Left lobe of liver (tissue), 2 donors: ENCODE measurements at regions not wholly inside any gene's neighbourhood (a gene's known extent, or its start where the extent isn't known, plus 50 kb on each side); places are given as distances from the start of the nearest gene placed in this dataset.
"Not testable (repeated sequence)": the region's sequence is repeated elsewhere in the genome, so short reads cannot be mapped to it uniquely, and the experiment has no call there.

Source experiments
- ATAC-seq: fragments of 200-7000 bp; cut with Tn5 transposase; one replicate; pipeline ENCODE4 v1.9.1; 2020; ENCODE audit warnings: mild to moderate bottlenecking, moderate library complexity
- DNase-seq: peaks from one replicate; pipeline ENCODE4 v3.0.0-alpha.2; 2020; ENCODE audit warnings: low spot score
- donor health status: DM: no; HTN: no; CAD: no; lungs with moderate emphysema.
- donor health status: DM: no; HTN: yes; CAD: no.

- peak; percentile 68 for ATAC-seq
Observed at GRCh38 chr2:87956613-87957012, 59.7 kb downstream of the RNU2-63P start.

DNA sequence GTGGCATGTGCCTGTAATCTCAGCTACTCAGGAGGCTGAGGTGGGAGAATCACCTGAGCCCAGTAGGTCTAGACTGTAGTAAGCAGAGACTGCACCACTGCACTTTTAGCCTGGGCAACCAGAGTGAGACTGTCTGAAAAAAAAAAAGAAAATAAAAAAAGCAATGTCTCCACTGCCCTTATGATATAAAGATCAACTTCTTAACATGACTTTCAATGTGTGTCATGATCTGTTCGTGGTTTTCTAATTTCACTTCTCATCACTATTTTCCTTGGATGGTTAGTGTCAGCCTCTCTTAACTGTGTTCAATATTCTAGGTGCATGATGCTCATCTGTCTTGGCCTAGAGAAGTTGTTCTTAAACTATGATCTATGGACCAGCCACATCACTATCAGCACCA lies 67.3 kb downstream of the RNU2-63P start:
- ATAC-seq, DNase-seq: not testable (repeated sequence)

More at GRCh38 chr2:87956613-87957012, 59.7 kb downstream of the RNU2-63P start:
- DNase-seq: not testable (repeated sequence)

DNA sequence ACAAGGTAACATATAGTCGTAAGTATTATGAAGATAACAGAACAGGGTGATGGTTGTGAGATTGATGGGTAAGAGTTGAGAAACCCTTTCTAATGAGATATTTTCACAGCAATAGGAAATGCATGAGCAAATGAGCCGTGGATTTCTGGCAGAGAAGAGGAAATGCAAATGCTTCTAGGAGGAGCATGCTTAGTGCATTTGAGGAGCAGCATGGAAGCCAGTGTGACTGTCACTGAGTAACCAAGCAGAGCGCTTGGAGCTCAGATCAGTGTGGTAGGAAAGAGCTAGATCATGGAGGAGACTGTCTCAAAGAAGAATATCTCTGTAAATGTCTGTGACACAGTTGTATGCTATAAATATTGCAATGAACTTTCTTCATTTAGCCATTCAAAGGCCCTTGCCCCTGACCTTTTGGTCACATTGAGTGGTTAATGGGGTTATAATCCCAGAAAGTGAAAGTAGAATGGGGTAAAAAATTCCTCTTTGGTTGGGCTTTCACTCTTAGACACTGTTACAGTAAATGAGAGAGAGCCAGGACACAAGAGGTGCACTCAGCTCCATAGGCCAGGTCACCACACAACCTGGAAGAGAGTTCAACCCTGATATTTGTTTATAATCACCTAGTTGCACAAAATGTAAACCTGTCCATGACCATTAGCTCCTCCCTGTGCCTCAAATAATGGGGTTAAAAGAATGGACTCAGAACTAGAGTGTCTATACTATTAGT lies 69.5 kb downstream of the RNU2-63P start:
- not testable (repeated sequence) for DNase-seq, ATAC-seq

DNA sequence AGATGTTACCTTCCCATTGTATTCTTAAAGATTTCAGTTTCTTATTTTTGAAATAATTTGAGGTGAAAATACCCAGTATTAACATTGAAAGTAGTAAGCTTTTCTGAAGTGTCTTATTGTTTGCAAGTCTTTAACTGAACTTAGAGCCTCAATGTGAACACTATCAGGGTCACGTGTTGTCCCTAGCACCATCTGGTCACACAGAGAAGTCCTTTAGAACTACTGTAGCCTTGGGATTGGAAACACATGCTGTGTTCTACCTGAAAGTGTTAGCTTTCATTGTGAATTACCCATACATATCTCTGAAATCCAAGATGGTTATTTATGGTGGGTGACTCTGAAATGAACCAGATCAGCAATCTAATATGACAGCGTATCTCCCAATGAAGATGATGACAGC lies 77.0 kb downstream of the RNU2-63P start:
- ATAC-seq: not testable (repeated sequence)

GRCh38 chr2:87919023-87919665 lies 93.5 kb upstream of the RGPD2 start:
- DNase-seq (peak; percentile 57), ATAC-seq (peak; percentile 94)

More for the DNA sequence above, 77.0 kb downstream of the RNU2-63P start:
- DNase-seq: not testable (repeated sequence)

GRCh38 chr2:87917194-87917593 lies 91.6 kb upstream of the RGPD2 start:
- ATAC-seq: peak; percentile 41
- not testable (repeated sequence) for DNase-seq

- ATAC-seq: peak; percentile 62
- DNase-seq: not testable (repeated sequence)
Observed at GRCh38 chr2:87910848-87911247, 85.3 kb upstream of the RGPD2 start.

DNA sequence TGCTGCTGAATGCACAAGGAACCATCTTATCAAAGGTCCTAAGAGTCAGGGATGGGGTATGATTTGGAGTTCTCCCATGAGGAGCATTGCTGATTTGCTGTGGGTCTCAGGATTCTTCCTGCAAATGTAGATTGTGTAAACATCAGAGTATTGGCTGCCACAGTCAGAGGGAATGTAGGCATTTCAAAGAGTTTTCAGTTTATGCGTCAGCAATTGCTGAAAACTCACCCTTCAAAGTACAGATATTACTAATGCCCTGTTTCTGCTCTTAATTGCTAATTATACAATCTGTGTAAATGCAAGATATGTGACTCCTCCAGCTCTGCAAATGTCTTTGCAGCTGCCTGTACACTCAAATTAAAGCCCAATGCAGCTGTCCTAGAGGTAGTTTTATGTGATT lies 83.4 kb upstream of the RGPD2 start:
- ATAC-seq: peak; percentile 46

GRCh38 chr2:87907556-87908099 lies 82.0 kb upstream of the RGPD2 start:
- peak; percentile 58 for ATAC-seq
- DNase-seq: not testable (repeated sequence)

More for the DNA sequence above, 83.4 kb upstream of the RGPD2 start:
- DNase-seq: not testable (repeated sequence)

- peak; percentile 88 for ATAC-seq
- not testable (repeated sequence) for DNase-seq
Observed at GRCh38 chr2:87903242-87904114, 77.9 kb upstream of the RGPD2 start.

GRCh38 chr2:87883659-87884058 lies 58.1 kb upstream of the RGPD2 start:
- not testable (repeated sequence) for DNase-seq
- peak; percentile 19 for ATAC-seq
